Mesenchymal stem cell (in vitro differentiated cells and primary cell): ENCODE measurements at regions not wholly inside any gene's neighbourhood (a gene's known extent, or its start where the extent isn't known, plus 50 kb on each side); places are given as distances from the start of the nearest gene placed in this dataset.

ENCODE experiments used
- DNase-seq: peaks from one replicate; pipeline ENCODE4 v3.0.0-alpha.2; 2013
- H2AFZ ChIP-seq: one replicate; pipeline ENCODE4 v1.6.1; 2013; ENCODE audit warnings: low read depth, mild to moderate bottlenecking, control low read depth, inconsistent platforms, low read length, moderate library complexity
- H2AK5ac ChIP-seq: 2 replicates; pipeline ENCODE4 v1.6.1; 2013; ENCODE audit warnings: low read length, moderate library complexity, mild to moderate bottlenecking, inconsistent platforms; ENCODE audit not compliant: severe bottlenecking
- H2BK120ac ChIP-seq: one replicate; pipeline ENCODE4 v1.6.1; 2013; ENCODE audit warnings: low read depth, mild to moderate bottlenecking, inconsistent platforms, low read length, moderate library complexity
- H2BK12ac ChIP-seq, 2 experiments: one replicate each; pipeline ENCODE4 v1.6.1; 2013; ENCODE audit warnings: inconsistent platforms in 2 of 2, low read length in 2 of 2, mild to moderate bottlenecking in 2 of 2, moderate library complexity in 2 of 2, control low read depth in 1 of 2
- H2BK15ac ChIP-seq: one replicate; pipeline ENCODE4 v1.6.1; 2013; ENCODE audit warnings: mild to moderate bottlenecking, low read depth, inconsistent platforms; ENCODE audit not compliant: poor library complexity, severe bottlenecking
- H2BK5ac ChIP-seq: 2 replicates; pipeline ENCODE4 v1.6.1; 2013; ENCODE audit warnings: low read depth, mild to moderate bottlenecking, low read length, control low read depth, inconsistent platforms; ENCODE audit not compliant: poor library complexity, severe bottlenecking
- H3K14ac ChIP-seq, 2 experiments: one replicate each; pipeline ENCODE4 v1.6.1; 2013; ENCODE audit warnings: inconsistent platforms in 2 of 2, low read length in 2 of 2, control low read depth in 1 of 2, mild to moderate bottlenecking in 1 of 2, moderate library complexity in 1 of 2
- H3K18ac ChIP-seq, 2 experiments: one replicate each; pipeline ENCODE4 v1.6.1; 2013; ENCODE audit warnings: inconsistent platforms in 2 of 2, low read length in 2 of 2, control low read depth in 1 of 2, low read depth in 1 of 2, mild to moderate bottlenecking in 1 of 2
- H3K23ac ChIP-seq, 2 experiments: one replicate each; pipeline ENCODE4 v1.6.1; 2013; ENCODE audit warnings: inconsistent platforms in 2 of 2, low read length in 2 of 2, mild to moderate bottlenecking in 2 of 2, moderate library complexity in 2 of 2, control low read depth in 1 of 2
- H3K27ac ChIP-seq: 2 replicates; pipeline ENCODE4 v1.5.1; 2013; ENCODE audit warnings: mild to moderate bottlenecking, moderate library complexity, low read length, control low read depth, inconsistent platforms; ENCODE audit not compliant: poor library complexity, severe bottlenecking
- H3K27me3 ChIP-seq, 2 experiments: 2 replicates each; pipeline versions ENCODE4 v1.6.1 to v1.7.0; 2013; ENCODE audit warnings: low read length in 2 of 2, mild to moderate bottlenecking in 2 of 2, moderate library complexity in 2 of 2, control low read depth in 1 of 2, inconsistent platforms in 1 of 2; ENCODE audit not compliant: control insufficient read depth in 1 of 2, insufficient read depth in 1 of 2
- H3K36me3 ChIP-seq, 2 experiments: 2 replicates each; pipeline versions ENCODE4 v1.6.1 to v1.7.0; 2013; ENCODE audit warnings: low read length in 2 of 2, control low read depth in 1 of 2, inconsistent platforms in 1 of 2, low read depth in 1 of 2, mild to moderate bottlenecking in 1 of 2; ENCODE audit not compliant: insufficient read depth in 2 of 2, control insufficient read depth in 1 of 2
- H3K4ac ChIP-seq, 2 experiments: one replicate each; pipeline ENCODE4 v1.6.1; 2013; ENCODE audit warnings: inconsistent platforms in 2 of 2, low read length in 2 of 2, mild to moderate bottlenecking in 2 of 2, moderate library complexity in 2 of 2, control low read depth in 1 of 2, low read depth in 1 of 2
- H3K4me1 ChIP-seq: 2 replicates; pipeline ENCODE4 v1.6.1; 2013; ENCODE audit warnings: low read depth, low read length, control low read depth; ENCODE audit not compliant: control insufficient read depth, insufficient read depth
- H3K4me2 ChIP-seq: 2 replicates; pipeline ENCODE4 v1.6.1; 2013; ENCODE audit warnings: low read length, mild to moderate bottlenecking, inconsistent platforms; ENCODE audit not compliant: poor library complexity, severe bottlenecking
- H3K4me3 ChIP-seq, 2 experiments: 2 replicates each; pipeline versions ENCODE4 v1.5.1 to v1.7.0; 2013; ENCODE audit warnings: low read length in 2 of 2, mild to moderate bottlenecking in 2 of 2, control low read depth in 1 of 2, low read depth in 1 of 2; ENCODE audit not compliant: insufficient read depth in 1 of 2
- H3K79me1 ChIP-seq: replicated peaks from 2 replicates; pipeline ENCODE4 v1.6.1; 2013; ENCODE audit warnings: mild to moderate bottlenecking, control low read depth, low read length, inconsistent platforms; ENCODE audit not compliant: poor library complexity, severe bottlenecking
- H3K9ac ChIP-seq: 2 replicates; pipeline ENCODE4 v1.7.0; 2013; ENCODE audit warnings: mild to moderate bottlenecking, low read length, moderate library complexity
- H3K9me3 ChIP-seq: 2 replicates; pipeline ENCODE4 v1.7.0; 2013; ENCODE audit warnings: mild to moderate bottlenecking, low read length; ENCODE audit not compliant: control insufficient read depth
- H4K8ac ChIP-seq: one replicate; pipeline ENCODE4 v1.6.1; 2013; ENCODE audit warnings: inconsistent platforms, mild to moderate bottlenecking, low read length, moderate library complexity
- H4K91ac ChIP-seq: one replicate; pipeline ENCODE4 v1.6.1; 2013; ENCODE audit warnings: mild to moderate bottlenecking, low read length, inconsistent platforms
- WGBS: methylation state at CpG from one replicate; pipeline ENCODE4 v1.1.7; 2013; ENCODE audit warnings: mixed read lengths; 5-methylcytosine and 5-hydroxymethylcytosine counted together

DNA sequence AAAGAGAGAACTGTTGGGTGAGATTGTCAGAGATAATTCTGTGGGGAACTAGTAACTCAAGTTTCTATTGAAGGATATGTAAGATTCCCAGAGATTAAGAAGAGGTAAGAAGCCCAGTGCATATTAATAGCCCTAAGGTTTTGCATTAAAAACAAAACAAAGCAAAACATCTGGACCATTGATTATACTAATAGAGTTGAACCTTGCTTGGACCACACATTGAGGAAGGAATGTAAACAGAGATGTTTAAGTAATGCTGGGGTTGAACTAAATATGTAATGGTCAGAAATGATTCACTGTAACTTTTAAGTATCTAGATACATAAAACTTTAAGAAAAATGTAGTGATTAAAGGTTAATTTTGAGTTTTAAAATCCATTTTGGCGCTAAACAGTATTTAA is 1770.0 kb downstream of the PCDH9 start:
- no CpG with 5 or more reads among the region's 1 CpG for WGBS
- no peaks in the 10 kb centered on the region for H3K4me1 ChIP-seq
- H3K27me3 ChIP-seq: no peaks in the 10 kb centered on the region
- DNase-seq: peak; percentile 14
- H3K9ac ChIP-seq: no peak overlapping the region
- H3K4me3 ChIP-seq: no peak overlapping the region
- H4K91ac ChIP-seq: no peak overlapping the region
- no peak overlapping the region for H2BK12ac ChIP-seq
- no peak overlapping the region for H3K18ac ChIP-seq
- no peak overlapping the region for H4K8ac ChIP-seq
- no peak overlapping the region for H3K27ac ChIP-seq
- H3K9me3 ChIP-seq: no peaks in the 10 kb centered on the region
- no peaks in the 10 kb centered on the region for H3K79me1 ChIP-seq
- no peak overlapping the region for H2AFZ ChIP-seq
- no peak overlapping the region for H2BK15ac ChIP-seq
- H3K4ac ChIP-seq: no peak overlapping the region
- no peak overlapping the region for H2BK120ac ChIP-seq
- no peak overlapping the region for H3K23ac ChIP-seq
- H3K14ac ChIP-seq: no peak overlapping the region
- no peak overlapping the region for H2BK5ac ChIP-seq
- H3K36me3 ChIP-seq: no peaks in the 10 kb centered on the region
- no peak overlapping the region for H2AK5ac ChIP-seq
- no peak overlapping the region for H3K4me2 ChIP-seq

DNA sequence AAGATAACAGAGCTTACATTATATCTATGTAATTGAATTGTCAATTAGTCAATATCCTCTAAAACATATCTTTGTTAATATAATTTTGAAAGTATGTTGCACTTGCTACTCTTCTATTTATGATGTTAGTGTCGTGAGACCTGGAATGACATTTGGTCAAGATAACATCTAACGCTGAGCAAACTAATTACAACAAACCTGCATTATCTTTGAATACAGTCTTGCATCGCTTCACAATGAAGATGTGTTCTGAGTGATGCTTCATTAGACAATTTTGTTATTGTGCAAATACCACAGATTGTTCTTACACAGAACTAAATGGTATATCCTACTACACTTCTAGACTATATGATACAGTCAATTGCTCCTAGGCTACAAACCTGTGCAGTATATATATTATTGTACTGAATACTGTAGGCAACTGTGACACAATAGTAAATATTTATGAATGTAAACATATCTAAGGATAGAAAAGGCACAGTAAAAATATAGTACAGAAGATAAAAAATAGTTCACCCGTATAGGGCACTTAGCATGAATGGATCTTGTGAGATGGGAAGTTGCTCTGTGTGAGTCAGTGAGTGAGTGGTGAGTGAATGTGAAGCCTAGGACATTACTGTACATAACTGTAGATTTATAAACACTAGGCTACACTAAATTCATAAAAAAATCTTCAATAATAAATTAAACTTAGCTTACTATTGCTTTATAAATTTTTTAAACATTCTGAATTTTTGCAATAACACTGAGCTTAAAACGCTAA is 1773.8 kb downstream of the PCDH9 start:
- Histone ChIP-seq H3K14ac (no peak overlapping the region), H3K27ac (no peak overlapping the region), H3K18ac (no peak overlapping the region), H2AK5ac (no peak overlapping the region), H3K4me2 (no peak overlapping the region), H3K4ac (no peak overlapping the region), H2BK120ac (no peak overlapping the region), H4K8ac (no peak overlapping the region), H3K4me3 (no peak overlapping the region), H3K4me1 (no peaks in the 10 kb centered on the region), H3K27me3 (no peaks in the 10 kb centered on the region), H2BK5ac (no peak overlapping the region), H2AFZ (no peak overlapping the region), H2BK12ac (no peak overlapping the region), H2BK15ac (no peak overlapping the region), H3K23ac (no peak overlapping the region), H4K91ac (no peak overlapping the region), H3K9ac (no peak overlapping the region), H3K9me3 (no peaks in the 10 kb centered on the region), H3K36me3 (no peaks in the 10 kb centered on the region), H3K79me1 (no peaks in the 10 kb centered on the region)
- DNase-seq: no peak
- WGBS: no CpG with 5 or more reads among the region's 5 CpGs

DNA sequence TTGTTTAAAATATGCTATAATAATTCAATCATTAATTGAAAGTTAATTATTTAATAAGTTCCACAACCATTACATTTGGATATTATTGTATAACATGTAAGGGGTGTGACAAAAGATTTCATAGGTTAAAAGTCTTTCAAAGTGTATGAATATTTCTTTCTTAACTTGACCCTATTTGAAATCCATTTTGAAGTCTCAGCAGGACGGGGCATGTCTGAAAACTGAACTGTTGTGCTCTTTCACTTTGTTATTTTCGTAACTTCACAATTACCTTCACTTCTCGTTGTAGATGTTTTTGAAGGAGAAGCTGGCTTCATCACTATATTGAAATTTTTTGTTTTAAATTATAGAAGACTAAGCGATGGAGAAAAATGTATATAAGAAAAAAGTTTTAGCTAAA is 1775.7 kb downstream of the PCDH9 start:
- Histone ChIP-seq H2AK5ac (no peak overlapping the region), H3K9ac (no peak overlapping the region), H4K8ac (no peak overlapping the region), H2BK5ac (no peak overlapping the region), H3K27ac (no peak overlapping the region), H2BK12ac (no peak overlapping the region), H3K27me3 (no peaks in the 10 kb centered on the region), H2BK120ac (no peak overlapping the region), H2BK15ac (no peak overlapping the region), H3K79me1 (no peaks in the 10 kb centered on the region), H3K18ac (no peak overlapping the region), H3K4ac (no peak overlapping the region), H2AFZ (no peak overlapping the region), H3K9me3 (no peaks in the 10 kb centered on the region), H4K91ac (no peak overlapping the region), H3K4me1 (no peaks in the 10 kb centered on the region), H3K4me2 (no peak overlapping the region), H3K36me3 (no peaks in the 10 kb centered on the region), H3K4me3 (no peak overlapping the region), H3K14ac (no peak overlapping the region), H3K23ac (no peak overlapping the region)
- WGBS: no CpG with 5 or more reads among the region's 4 CpGs
- DNase-seq: no peak

DNA sequence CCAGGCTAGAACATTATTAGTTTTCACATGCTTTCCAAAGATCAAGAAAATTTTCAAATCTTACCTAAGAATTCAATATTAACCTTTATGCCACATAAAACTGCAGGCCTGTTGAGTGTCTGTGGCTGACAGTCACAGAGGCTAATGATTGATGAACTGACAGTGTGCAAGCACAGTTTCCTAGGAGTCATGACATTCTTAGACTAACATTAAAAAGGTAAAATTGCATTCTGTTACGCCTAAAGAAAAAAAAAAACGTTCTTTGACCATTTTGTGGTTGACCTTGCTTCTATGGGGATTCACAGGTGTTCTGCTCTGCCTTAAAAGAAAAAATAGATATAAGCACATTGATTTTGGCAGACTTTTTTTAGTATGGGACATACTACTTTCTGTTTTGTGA is 1776.2 kb downstream of the PCDH9 start:
- Histone ChIP-seq H4K8ac (no peak overlapping the region), H2BK12ac (no peak overlapping the region), H2BK120ac (no peak overlapping the region), H3K79me1 (no peaks in the 10 kb centered on the region), H2AK5ac (no peak overlapping the region), H3K4me2 (no peak overlapping the region), H3K23ac (no peak overlapping the region), H2BK15ac (no peak overlapping the region), H2BK5ac (no peak overlapping the region), H3K18ac (no peak overlapping the region), H3K9ac (no peak overlapping the region), H3K36me3 (no peaks in the 10 kb centered on the region), H4K91ac (no peak overlapping the region), H3K27me3 (no peaks in the 10 kb centered on the region), H3K4ac (no peak overlapping the region), H3K27ac (no peak overlapping the region), H3K4me1 (no peaks in the 10 kb centered on the region), H3K4me3 (no peak overlapping the region), H3K9me3 (no peaks in the 10 kb centered on the region), H2AFZ (no peak overlapping the region), H3K14ac (no peak overlapping the region)
- DNase-seq: no peak
- 68% methylated on average over 2 of the region's 2 CpGs for WGBS
